GM18507 (cell line): ENCODE measurements at regions not wholly inside any gene's neighbourhood (a gene's known extent, or its start where the extent isn't known, plus 50 kb on each side); places are given as distances from the start of the nearest gene placed in this dataset.

ENCODE experiments used
- DNase-seq: peaks from one replicate; pipeline ENCODE4 v3.0.0; 2011; ENCODE audit warnings: low read depth; ENCODE audit not compliant: insufficient read length; ENCODE audit errors: extremely low spot score
- FAIRE-seq: peaks from 2 replicates; lab custom pipeline; 2011; peaks lifted over from hg19 to GRCh38; lab: Jason Lieb, UNC

GRCh38 chr18:38941711-38942561 lies 1376.3 kb upstream of the CELF4 start:
- FAIRE-seq (peak; percentile 33), DNase-seq (no peak)

- DNase-seq (no peak), FAIRE-seq (peak; percentile 97)
Observed at GRCh38 chr18:38940863-38941531, 1375.4 kb upstream of the CELF4 start.

DNA sequence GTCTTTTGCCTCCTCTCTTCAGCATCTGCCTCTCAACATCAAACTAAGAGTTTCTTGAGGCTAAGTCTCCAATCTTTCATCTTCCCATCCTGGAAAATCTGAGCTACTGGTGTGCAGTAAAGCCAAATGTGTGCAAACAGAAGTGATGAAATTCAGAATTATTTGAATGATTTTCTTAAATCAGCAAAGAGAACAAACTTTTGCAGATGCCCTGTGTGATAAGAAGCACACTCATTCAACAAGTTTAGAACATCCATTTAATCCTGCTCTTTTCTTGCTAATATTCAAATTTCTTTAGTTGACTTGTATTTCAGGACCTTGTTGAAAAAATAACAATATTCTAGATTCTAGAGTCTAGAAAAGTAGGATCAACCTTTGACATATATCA lies 1374.9 kb upstream of the CELF4 start:
- DNase-seq (no peak), FAIRE-seq (no peak)

GRCh38 chr18:38933910-38934510 lies 1368.4 kb upstream of the CELF4 start:
- FAIRE-seq: peak; percentile 83
- DNase-seq: no peak

DNA sequence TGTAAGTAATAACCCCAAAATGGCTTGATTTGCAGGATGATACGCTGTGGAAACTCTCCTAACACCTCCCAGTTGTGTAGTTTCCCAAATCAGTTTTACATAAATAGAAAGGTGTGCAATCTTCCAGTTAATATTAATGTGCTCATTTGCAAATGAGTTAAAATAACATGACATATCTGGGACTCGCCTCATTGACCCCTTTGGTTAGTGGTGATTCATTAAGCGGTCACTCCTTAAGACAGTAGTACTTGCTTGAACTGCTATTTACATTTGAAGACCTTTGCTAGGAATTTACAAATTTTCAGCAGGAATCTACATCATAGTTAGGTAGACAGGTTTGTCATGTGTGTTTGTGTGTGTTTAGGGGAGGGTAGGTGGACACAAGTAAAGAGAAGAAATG lies 1367.7 kb upstream of the CELF4 start:
- no peak for DNase-seq
- FAIRE-seq: peak; percentile 36

DNA sequence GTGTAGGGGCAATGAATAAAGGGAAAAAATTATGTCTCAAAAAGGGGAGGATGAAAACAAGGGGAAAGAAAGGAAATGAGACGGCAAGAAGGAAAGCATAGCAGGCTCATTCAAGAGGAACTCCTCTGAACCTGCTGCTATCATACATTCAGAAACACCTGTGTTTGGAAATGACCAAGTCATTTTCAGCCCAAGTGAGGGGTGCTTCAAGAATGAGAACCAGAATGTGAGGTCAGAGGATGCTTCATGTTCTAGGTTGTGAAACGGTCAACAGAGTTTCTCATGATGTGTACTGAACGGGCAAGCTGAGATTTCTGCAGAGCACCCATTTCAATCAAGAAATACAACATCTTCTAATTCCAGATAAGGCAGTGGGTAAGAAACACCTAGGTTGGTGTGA lies 1367.2 kb upstream of the CELF4 start:
- DNase-seq (no peak), FAIRE-seq (peak; percentile 12)

DNA sequence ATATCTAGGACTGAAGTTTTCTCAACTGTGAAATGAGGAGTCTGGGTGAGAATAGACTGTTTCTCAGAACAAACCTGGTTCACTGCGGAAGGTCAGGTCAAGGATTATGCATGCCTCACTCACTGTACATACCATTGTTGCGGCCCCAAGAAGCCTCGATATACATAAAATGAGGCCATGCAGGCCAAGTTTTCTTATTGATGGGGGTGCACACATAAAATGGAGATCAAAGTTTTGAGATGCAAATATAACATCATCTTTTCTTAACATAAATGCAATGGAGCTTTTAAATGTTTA lies 1366.1 kb upstream of the CELF4 start:
- no peak for FAIRE-seq
- DNase-seq: no peak

DNA sequence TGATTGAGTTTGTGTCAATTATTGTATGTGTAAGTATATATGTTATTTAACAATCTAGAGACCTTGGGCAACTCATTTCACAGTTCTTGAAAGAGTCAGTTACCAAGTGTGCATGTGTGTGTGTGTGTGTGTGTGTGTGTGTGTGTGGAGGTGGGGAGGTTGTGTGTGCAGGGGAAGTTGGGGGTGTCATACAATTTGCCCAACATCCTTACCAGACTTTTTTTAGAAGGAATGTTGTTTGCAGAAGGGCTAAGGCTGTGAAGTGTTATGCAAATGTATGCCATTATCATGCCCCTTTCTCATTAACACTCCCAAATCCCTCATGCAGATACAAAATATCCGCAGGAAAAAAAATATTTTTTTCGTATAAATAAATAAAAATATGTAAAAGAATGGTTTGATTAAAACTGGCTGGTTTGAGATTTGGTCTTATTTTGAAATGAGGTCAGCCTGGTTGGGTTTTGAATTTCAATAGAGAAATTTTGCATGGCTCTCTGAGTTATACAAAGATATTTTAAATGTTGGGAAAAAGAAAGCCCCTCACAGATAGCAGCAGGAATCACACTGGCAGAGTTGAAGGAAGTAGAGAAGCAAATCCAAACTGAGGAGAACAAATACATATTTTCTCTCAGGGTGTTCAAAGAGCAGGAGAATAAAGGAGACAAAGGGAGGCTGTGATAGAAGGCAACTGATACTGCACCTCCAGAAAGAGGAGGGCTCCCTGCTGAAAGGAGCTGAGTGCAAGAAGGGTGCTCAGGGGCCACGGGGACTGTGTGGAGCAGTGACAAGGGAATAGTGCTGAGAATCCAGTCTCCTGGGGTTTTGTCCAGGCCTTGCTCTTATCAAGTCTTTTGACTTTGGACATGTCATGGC lies 1365.5 kb upstream of the CELF4 start:
- no peak for DNase-seq
- FAIRE-seq: no peak

DNA sequence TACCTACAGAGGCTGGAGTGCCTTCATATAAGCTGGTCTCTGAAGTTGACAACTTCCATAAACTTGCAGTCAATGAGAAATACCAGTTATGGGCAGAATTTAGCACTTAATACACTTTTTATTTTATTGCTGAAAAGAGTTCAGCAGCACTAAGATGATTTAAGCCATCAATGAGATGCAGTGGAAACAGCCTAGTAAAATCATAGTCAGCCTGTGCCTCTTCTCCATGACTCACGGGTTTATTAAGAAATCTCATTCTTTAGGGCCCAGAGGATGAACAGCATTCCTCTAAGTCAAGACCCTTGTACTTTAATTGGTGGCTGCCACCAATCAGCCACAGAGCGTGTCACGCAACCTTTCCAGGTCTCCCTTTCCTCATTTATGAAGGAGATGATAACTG lies 1357.9 kb upstream of the CELF4 start:
- FAIRE-seq: no peak
- DNase-seq: no peak

- DNase-seq (no peak), FAIRE-seq (no peak)
Observed at GRCh38 chr18:38923126-38923525, 1357.5 kb upstream of the CELF4 start.

DNA sequence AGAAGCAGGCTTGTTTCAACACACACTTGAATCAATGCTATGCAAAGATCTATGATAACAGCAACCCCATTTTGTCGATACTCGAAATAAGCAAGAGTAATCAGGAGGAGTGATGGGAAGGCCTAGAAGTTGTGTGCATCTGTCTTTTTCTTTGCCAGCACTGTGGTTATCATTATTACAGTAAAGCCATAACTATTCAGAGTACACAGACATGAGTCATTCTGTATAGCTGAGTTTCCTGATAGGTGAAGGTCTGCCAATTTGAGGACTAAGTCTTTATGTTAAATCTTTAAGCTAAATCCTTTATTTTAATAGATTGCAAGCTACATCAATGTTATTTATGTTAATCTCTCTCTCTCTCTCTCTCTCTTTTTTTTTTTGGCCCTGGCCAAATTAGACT lies 1344.4 kb upstream of the CELF4 start:
- no peak for FAIRE-seq
- no peak for DNase-seq

DNA sequence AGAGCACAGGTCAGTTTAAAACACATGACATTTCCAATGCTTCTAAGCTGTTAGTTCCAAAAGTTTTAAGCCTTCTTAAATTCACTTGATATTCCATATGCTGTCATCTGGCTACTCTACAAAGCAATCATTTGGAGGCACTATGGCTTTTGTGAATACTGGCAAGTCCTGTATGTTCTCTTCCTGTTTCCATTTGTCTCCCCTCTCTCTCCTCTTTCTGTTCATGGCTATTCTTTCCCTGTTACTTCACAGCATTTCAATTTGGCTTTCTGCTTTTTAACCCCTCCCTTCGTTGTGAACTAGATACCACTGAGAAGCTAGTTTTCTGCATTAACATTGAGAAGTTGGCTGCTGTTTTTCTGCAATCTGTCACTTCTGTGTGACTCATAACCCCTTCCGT lies 1337.2 kb upstream of the CELF4 start:
- DNase-seq (no peak), FAIRE-seq (no peak)

DNA sequence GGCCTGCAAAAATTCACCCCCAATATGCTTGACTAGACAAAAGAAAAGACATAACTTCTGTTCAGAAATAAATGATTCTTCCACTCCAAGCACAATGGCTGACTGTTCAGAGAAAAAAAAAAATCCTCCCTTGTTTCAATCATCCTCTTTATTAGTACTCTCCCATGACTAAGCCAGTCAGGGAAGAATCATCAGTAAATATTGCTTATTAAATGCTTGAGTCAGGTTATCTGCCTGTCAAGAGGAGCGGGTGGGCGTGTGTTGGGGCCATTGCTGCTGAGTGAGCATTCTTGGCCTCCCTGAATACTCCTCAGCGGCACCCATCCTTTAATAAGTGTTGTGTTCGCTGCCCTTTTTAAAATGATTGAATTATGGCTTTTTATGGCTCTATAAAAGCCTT lies 1334.8 kb upstream of the CELF4 start:
- no peak for DNase-seq
- no peak for FAIRE-seq

- DNase-seq (no peak), FAIRE-seq (no peak)
Observed at GRCh38 chr18:38900031-38900430, 1334.4 kb upstream of the CELF4 start.

GRCh38 chr18:38899252-38899651 lies 1333.7 kb upstream of the CELF4 start:
- no peak for FAIRE-seq
- no peak for DNase-seq

GRCh38 chr18:38898167-38898566 lies 1332.6 kb upstream of the CELF4 start:
- DNase-seq (no peak), FAIRE-seq (no peak)

- no peak for FAIRE-seq
- DNase-seq: no peak
Observed at GRCh38 chr18:38895560-38895959, 1330.0 kb upstream of the CELF4 start.

- DNase-seq (no peak), FAIRE-seq (no peak)
Observed at GRCh38 chr18:38887671-38888020, 1322.0 kb upstream of the CELF4 start.

DNA sequence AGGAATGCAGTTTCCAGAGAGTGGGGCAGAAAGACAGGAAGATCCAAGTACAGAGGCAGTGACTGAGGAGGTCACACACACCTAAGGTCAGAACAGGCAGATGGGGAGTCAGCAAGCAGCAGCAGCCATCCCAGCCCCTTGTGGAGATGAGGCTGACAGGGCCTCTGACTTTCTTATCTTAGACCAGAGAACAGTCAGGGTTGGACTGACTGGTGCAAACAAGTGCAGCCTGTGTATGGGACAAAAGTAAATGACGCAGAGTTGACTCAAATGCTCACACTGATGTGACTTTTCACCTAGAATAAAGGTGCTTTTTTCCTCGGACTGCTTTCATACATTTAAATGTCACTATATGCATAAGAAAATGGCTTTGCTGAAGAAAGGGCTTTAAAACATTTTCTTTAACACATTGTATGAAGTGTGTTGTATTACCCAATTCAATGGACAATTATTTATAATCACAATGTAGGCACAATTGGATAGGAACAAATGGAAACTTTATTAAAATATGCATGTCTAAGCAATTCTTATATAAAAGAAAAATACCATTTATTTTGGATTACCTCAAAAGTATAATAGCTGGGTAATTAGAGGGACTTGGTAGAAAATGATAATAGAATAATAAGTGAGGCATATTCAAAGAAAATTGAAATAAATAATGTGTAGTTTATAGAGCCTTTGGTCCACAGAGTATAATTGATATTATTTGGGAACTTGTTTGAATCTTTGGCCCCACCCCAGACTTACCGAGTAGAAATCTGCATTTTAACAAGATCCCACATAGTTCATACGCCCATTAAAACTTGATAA lies 1321.5 kb upstream of the CELF4 start:
- DNase-seq (no peak), FAIRE-seq (no peak)
